K562 (cell line): ENCODE measurements at regions not wholly inside any gene's neighbourhood (a gene's known extent, or its start where the extent isn't known, plus 50 kb on each side); places are given as distances from the start of the nearest gene placed in this dataset.

Experiments used
- CTCF ChIP-seq, 3 experiments: IDR thresholded peaks in 2 of 3; conservative IDR thresholded peaks in 1 of 3; 2 replicates each; pipeline ENCODE4 v1.5.1; 2011 to 2012; ENCODE audit warnings: low read length in 3 of 3, mild to moderate bottlenecking in 3 of 3, control low read depth in 2 of 3, improper control_type of control experiment in 1 of 3, inconsistent platforms in 1 of 3, low read depth in 1 of 3, mixed read lengths in 1 of 3, moderate library complexity in 1 of 3; ENCODE audit not compliant: insufficient read depth in 2 of 3
- E2F1 ChIP-seq: sonication (generic); formaldehyde crosslinking; IDR thresholded peaks from 2 replicates; pipeline ENCODE4 v1.8.1; 2023; ENCODE audit warnings: mild to moderate bottlenecking, missing genetic modification reagents, moderate library complexity
- GATA2 ChIP-seq: sonication (generic); formaldehyde crosslinking; IDR thresholded peaks from 2 replicates; pipeline ENCODE4 v1.4.0; 2020; ENCODE audit warnings: mild to moderate bottlenecking, missing genetic modification reagents
- MXI1 ChIP-seq: IDR thresholded peaks from 2 replicates; pipeline ENCODE4 v1.6.1; 2011; ENCODE audit warnings: low read depth, mild to moderate bottlenecking, improper control_type of control experiment, low read length
- POLR2A ChIP-seq: fragments of 450-650 bp; conservative IDR thresholded peaks from 2 replicates; pipeline ENCODE4 v1.6.1; 2016
- USF1 ChIP-seq: sonication (generic); formaldehyde crosslinking; IDR thresholded peaks from 2 replicates; pipeline ENCODE4 v1.9.0; 2022; ENCODE audit warnings: mild to moderate bottlenecking, missing genetic modification reagents
- ZNF232 ChIP-seq: sonication (generic); formaldehyde crosslinking; IDR thresholded peaks from 2 replicates; pipeline ENCODE4 v1.8.0; 2022; ENCODE audit warnings: mild to moderate bottlenecking, missing genetic modification reagents
- ZZZ3 ChIP-seq: fragments of 450-650 bp; IDR thresholded peaks from 2 replicates; pipeline ENCODE4 v1.6.1; 2016; ENCODE audit warnings: antibody characterized with exemption, mild to moderate bottlenecking, moderate library complexity

GRCh38 chr2:157159221-157159934 is 98.1 kb upstream of the GALNT5 start:
- TF ChIP-seq MXI1 (no peak), CTCF (IDR thresholded peaks at IDR 0.05 in 2 of 3, conservative IDR thresholded peaks at IDR 0.05 in 1 of 3; ENCODE audit: insufficient read depth in 2 of 3, low read depth in 1 of 3, low read length in 3 of 3) (no peak), USF1 (CRISPR knock-in tag) (no peak), POLR2A (no peak), ZNF232 (CRISPR knock-in tag) (no peak), ZZZ3 (no peak), E2F1 (no peak), GATA2 (CRISPR knock-in tag) (no peak)
